ENCODE measurements at regions not wholly inside any gene's neighbourhood (a gene's known extent, or its start where the extent isn't known, plus 50 kb on each side); places are given as distances from the start of the nearest gene placed in this dataset.

DNA sequence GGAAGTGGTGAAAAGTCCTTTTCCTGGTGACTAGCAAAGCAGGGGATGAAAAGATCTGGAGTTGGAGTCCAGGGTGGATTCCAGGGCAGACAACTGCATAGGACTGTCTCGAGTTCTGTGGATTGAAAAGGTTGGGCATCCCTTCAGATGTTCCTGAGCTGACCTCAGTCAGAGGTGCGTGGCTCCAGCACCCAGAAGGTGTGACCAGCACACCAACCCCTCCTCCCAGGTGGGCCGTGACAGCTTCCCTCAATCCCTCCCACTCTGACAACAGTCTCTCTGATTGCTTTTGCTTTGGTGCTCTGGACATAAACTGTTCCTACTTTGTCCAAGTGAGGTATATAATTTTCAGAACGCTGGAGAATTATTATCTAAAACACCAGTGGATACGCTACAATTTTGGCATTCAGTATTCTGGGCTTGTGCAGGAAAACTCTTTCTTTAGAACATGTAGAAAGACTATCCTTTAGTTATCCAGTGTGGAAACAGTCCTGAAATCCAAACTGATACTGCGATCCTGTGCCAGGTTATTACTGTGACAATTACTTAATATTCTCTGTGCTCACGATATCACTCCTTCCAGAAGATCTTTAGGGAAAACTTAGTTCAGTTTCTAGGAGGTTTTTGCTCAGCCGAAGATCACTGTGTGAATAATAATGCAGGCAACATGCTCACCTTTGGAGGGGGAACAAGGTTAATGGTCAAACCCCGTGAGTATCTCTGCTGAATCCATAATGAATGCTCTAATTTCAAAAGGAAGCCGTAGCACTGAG, 87.9 kb downstream of the DAD1 start:
- H3K27me3 ChIP-seq, result no peaks in the 10 kb centered on the region
- peak in 1 of 2 donors; percentile 43 for DNase-seq
- H3K4me1 ChIP-seq, result peaks cover 9 to 39% (median 24%) of the 10 kb centered on the region in 4 donors
- no peaks in the 10 kb centered on the region for H3K36me3 ChIP-seq
- TF ChIP-seq, protein P1, sequence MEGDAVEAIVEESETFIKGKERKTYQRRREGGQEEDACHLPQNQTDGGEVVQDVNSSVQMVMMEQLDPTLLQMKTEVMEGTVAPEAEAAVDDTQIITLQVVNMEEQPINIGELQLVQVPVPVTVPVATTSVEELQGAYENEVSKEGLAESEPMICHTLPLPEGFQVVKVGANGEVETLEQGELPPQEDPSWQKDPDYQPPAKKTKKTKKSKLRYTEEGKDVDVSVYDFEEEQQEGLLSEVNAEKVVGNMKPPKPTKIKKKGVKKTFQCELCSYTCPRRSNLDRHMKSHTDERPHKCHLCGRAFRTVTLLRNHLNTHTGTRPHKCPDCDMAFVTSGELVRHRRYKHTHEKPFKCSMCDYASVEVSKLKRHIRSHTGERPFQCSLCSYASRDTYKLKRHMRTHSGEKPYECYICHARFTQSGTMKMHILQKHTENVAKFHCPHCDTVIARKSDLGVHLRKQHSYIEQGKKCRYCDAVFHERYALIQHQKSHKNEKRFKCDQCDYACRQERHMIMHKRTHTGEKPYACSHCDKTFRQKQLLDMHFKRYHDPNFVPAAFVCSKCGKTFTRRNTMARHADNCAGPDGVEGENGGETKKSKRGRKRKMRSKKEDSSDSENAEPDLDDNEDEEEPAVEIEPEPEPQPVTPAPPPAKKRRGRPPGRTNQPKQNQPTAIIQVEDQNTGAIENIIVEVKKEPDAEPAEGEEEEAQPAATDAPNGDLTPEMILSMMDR (IDR thresholded peaks at IDR 0.05), result no peak
- TF ChIP-seq EP300 (IDR thresholded peaks at IDR 0.05), result no peak
- no peak for TF ChIP-seq POLR2A (IDR thresholded peaks at IDR 0.05)
- TF ChIP-seq POLR2AphosphoS5 (IDR thresholded peaks at IDR 0.05), result no peak
- H3K4me3 ChIP-seq, result no peak overlapping the region
- H3K27ac ChIP-seq, result peak overlapping the region in 4 of 5 donors; percentile 18 to 56 (median 48)
- 50 to 64% (median 58%) methylated on average over 10 of the region's 10 CpGs for WGBS, 5 donors
- H3K9me3 ChIP-seq, result no peaks in the 10 kb centered on the region
- intact Hi-C loops (cut with DNase I; ENCODE audit: low total_unique reads), result no loop called here

DNA sequence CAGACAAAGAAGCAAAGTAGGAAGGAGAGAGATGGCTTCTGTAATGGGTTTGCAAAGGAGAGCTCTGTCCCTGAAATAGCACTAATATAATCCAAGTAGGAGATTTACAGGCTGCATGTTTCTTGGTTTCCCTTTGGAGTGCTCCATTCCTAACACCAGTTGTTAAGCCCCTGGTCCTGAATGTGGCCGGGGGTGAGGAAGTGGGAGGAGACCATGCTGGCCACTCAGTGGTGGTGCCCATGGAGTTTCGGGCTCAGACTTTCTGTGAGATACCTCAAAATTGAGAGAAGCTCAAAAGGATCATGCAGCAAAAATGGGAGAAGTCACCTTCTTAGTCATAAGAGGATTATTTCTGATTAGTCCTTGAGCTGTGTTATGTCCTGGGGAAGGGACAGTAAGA, 88.5 kb downstream of the DAD1 start:
- Histone ChIP-seq H3K36me3 (no peaks in the 10 kb centered on the region), H3K27me3 (no peaks in the 10 kb centered on the region), H3K4me3 (no peak overlapping the region), H3K9me3 (no peaks in the 10 kb centered on the region), H3K4me1 (peaks cover 9 to 40% (median 24%) of the 10 kb centered on the region in 4 donors), H3K27ac (peak overlapping the region in 2 of 5 donors; percentile 6 to 54)
- intact Hi-C loops (cut with DNase I; ENCODE audit: low total_unique reads), result no loop called here
- TF ChIP-seq, protein P1 (IDR thresholded peaks at IDR 0.05), result no peak
- no peak for TF ChIP-seq POLR2A (IDR thresholded peaks at IDR 0.05)
- no peak for TF ChIP-seq POLR2AphosphoS5 (IDR thresholded peaks at IDR 0.05)
- no peak for TF ChIP-seq EP300 (IDR thresholded peaks at IDR 0.05)
- DNase-seq, result no peak
- WGBS, 5 donors, result 71 to 85% (median 77%) methylated on average over 2 of the region's 2 CpGs

DNA sequence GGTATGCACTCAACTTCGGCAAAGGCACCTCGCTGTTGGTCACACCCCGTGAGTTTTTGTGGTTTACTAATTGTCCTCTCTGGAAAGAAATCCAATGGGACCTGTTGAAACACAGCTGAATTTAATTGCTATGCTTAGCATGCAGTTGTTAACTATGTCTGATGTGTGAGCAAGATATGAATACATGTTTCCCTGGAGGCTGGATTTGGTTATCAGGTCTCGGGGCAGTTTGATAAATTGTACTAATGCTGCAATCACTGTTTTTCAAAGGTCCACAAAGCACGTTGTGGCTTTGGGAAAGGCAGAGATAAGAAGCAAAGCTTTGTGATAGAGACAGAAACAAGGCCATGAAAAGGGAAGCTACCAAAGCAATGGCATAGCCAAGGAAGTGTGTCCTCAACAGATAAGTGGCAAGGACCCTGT, 91.3 kb downstream of the DAD1 start:
- no peak overlapping the region for H3K4me3 ChIP-seq
- H3K27me3 ChIP-seq, result no peaks in the 10 kb centered on the region
- H3K27ac ChIP-seq, result peak overlapping the region in 4 of 5 donors; percentile 35 to 63 (median 47)
- peaks cover 9 to 45% (median 30%) of the 10 kb centered on the region in 4 donors for H3K4me1 ChIP-seq
- H3K36me3 ChIP-seq, result no peaks in the 10 kb centered on the region
- TF ChIP-seq, protein P1 (IDR thresholded peaks at IDR 0.05), result no peak
- TF ChIP-seq POLR2A (IDR thresholded peaks at IDR 0.05) (no peak), POLR2AphosphoS5 (IDR thresholded peaks at IDR 0.05) (peak in 2 of 3 donors; percentile 63 to 87), EP300 (IDR thresholded peaks at IDR 0.05) (no peak)
- no peaks in the 10 kb centered on the region for H3K9me3 ChIP-seq
- intact Hi-C loops (cut with DNase I; ENCODE audit: low total_unique reads), result no loop called here
- DNase-seq, result peak in 1 of 2 donors; percentile 60
- 20 to 47% (median 42%) methylated on average over 5 of the region's 5 CpGs for WGBS, 5 donors

DNA sequence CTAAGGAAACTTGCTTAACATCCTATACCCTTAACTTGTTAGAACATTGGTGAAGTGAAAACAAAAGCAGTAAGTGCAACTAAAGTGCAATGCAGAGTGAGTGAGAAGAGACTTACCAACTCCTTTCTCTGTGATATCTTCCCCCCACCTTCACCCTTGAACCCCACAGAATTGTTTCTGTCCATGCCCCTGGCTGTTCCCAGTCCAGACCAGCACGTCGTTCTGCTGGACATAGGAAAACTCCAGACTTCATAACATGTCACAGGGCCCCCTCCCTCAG, 91.9 kb downstream of the DAD1 start:
- DNase-seq, result no peak
- H3K4me3 ChIP-seq, result no peak overlapping the region

More for the DNA sequence above, 91.9 kb downstream of the DAD1 start:
- 69 to 80% (median 77%) methylated on average over 2 of the region's 2 CpGs for WGBS, 5 donors
- Histone ChIP-seq H3K36me3 (no peaks in the 10 kb centered on the region), H3K9me3 (no peaks in the 10 kb centered on the region), H3K27me3 (no peaks in the 10 kb centered on the region), H3K27ac (peak overlapping the region in 4 of 5 donors; percentile 35 to 63 (median 47)), H3K4me1 (peaks cover 9 to 40% (median 27%) of the 10 kb centered on the region in 4 donors)
- TF ChIP-seq POLR2A (IDR thresholded peaks at IDR 0.05), result no peak
- intact Hi-C loops (cut with DNase I; ENCODE audit: low total_unique reads), result no loop called here
